ENCODE measurements at regions not wholly inside any gene's neighbourhood (a gene's known extent, or its start where the extent isn't known, plus 50 kb on each side); places are given as distances from the start of the nearest gene placed in this dataset.

GRCh38 chr5:73242735-73243134 lies 69.7 kb downstream of the TMEM174 start:
- TF ChIP-seq EZH2 (IDR thresholded peaks at IDR 0.05) = no peak
- no peak for TF ChIP-seq POLR2AphosphoS5 (IDR thresholded peaks at IDR 0.05; ENCODE audit: borderline replicate concordance, low read depth, low read length)
- TF ChIP-seq FOXP2 (optimal IDR thresholded peaks at IDR 0.05; ENCODE audit: control extremely low read depth, extremely low read length, insufficient read depth) = no peak
